ENCODE measurements at regions not wholly inside any gene's neighbourhood (a gene's known extent, or its start where the extent isn't known, plus 50 kb on each side); places are given as distances from the start of the nearest gene placed in this dataset.
"Not testable (repeated sequence)": the region's sequence is repeated elsewhere in the genome, so short reads cannot be mapped to it uniquely, and the experiment has no call there.

GRCh38 chr15:31665732-31666131, 339.1 kb downstream of the KLF13 start:
- not testable (repeated sequence) for TF ChIP-seq CTCF (IDR thresholded peaks at IDR 0.05; ENCODE audit: extremely low read depth in 1 of 2, insufficient read depth in 1 of 2, low read depth in 1 of 2, low read length in 2 of 2); FOS (IDR thresholded peaks at IDR 0.05; ENCODE audit: borderline replicate concordance, insufficient read depth, low read length); POLR2A (IDR thresholded peaks at IDR 0.05; ENCODE audit: low read depth, low read length); EZH2 (IDR thresholded peaks at IDR 0.05; ENCODE audit: borderline replicate concordance, low read depth, low read length, severe bottlenecking); POLR2AphosphoS5 (IDR thresholded peaks at IDR 0.05; ENCODE audit: insufficient read depth, low read depth, low read length); MYC (IDR thresholded peaks at IDR 0.05; ENCODE audit: low read depth, low read length); JUN (IDR thresholded peaks at IDR 0.05; ENCODE audit: borderline replicate concordance, insufficient read depth, insufficient read length, low read depth)

All from endothelial cell of umbilical vein (primary cell).